NB4 (cell line): ENCODE measurements at regions not wholly inside any gene's neighbourhood (a gene's known extent, or its start where the extent isn't known, plus 50 kb on each side); places are given as distances from the start of the nearest gene placed in this dataset.

Experiments used
- CTCF ChIP-seq: IDR thresholded peaks from one replicate; pipeline ENCODE4 v1.5.1; 2012; ENCODE audit warnings: low read depth, low read length
- MAX ChIP-seq: IDR thresholded peaks from 2 replicates; pipeline ENCODE4 v1.6.1; 2011; ENCODE audit warnings: low read depth, low read length
- POLR2A ChIP-seq: IDR thresholded peaks from 2 replicates; pipeline ENCODE4 v1.6.1; 2011; ENCODE audit warnings: mild to moderate bottlenecking; ENCODE audit not compliant: insufficient read length; ENCODE audit errors: extremely low read depth

GRCh38 chr14:22332686-22333421 is 256.2 kb downstream of the DAD1 start:
- TF ChIP-seq CTCF (no peak), POLR2A (no peak), MAX (no peak)
